H1 (cell line): ENCODE measurements at regions not wholly inside any gene's neighbourhood (a gene's known extent, or its start where the extent isn't known, plus 50 kb on each side); places are given as distances from the start of the nearest gene placed in this dataset.

Experiments
- CTCF ChIA-PET: fragments of 300-600 bp; sonication (Branson Sonifier 250); formaldehyde crosslinking; loops from one replicate; lab custom pipeline; 2021; ENCODE audit not compliant: partially characterized antibody; lab: Charles Lee
- POLR2A ChIA-PET: fragments of 300-600 bp; sonication (Branson Sonifier 250); formaldehyde crosslinking; loops from one replicate; lab custom pipeline; 2021; ENCODE audit warnings: inconsistent platforms; ENCODE audit not compliant: partially characterized antibody; lab: Charles Lee
- DNase-seq, 2 experiments: peaks; one replicate each; pipeline versions ENCODE4 v3.0.0 to v3.0.0-alpha.2; 2010 to 2022; ENCODE audit warnings: low spot score in 2 of 2, low read depth in 1 of 2, mixed read lengths in 1 of 2
- FAIRE-seq: peaks from 2 replicates; lab custom pipeline; 2011; peaks lifted over from hg19 to GRCh38; lab: Jason Lieb, UNC
- H2AFZ ChIP-seq: 2 replicates; pipeline ENCODE4 v1.8.1; 2012; ENCODE audit warnings: low read length, inconsistent platforms
- H2AK5ac ChIP-seq: 2 replicates; pipeline ENCODE4 v1.6.1; 2013; ENCODE audit warnings: low read depth, low read length
- H2BK120ac ChIP-seq: replicated peaks from 2 replicates; pipeline ENCODE3; 2013; ENCODE audit warnings: low read depth, low read length, inconsistent platforms
- H2BK12ac ChIP-seq: 2 replicates; pipeline ENCODE4 v1.6.1; 2013; ENCODE audit warnings: low read depth, low read length
- H2BK15ac ChIP-seq: 2 replicates; pipeline ENCODE4 v1.6.1; 2013; ENCODE audit warnings: low read length
- H2BK20ac ChIP-seq: 2 replicates; pipeline ENCODE4 v1.6.1; 2013; ENCODE audit warnings: low read length
- H2BK5ac ChIP-seq: 2 replicates; pipeline ENCODE4 v1.6.1; 2013; ENCODE audit warnings: low read depth, low read length
- H3K14ac ChIP-seq: 2 replicates; pipeline ENCODE4 v1.6.1; 2013; ENCODE audit warnings: inconsistent platforms; ENCODE audit not compliant: insufficient read length
- H3K18ac ChIP-seq: 2 replicates; pipeline ENCODE4 v1.6.1; 2013; ENCODE audit warnings: low read length; ENCODE audit errors: extremely low read depth
- H3K23ac ChIP-seq: 2 replicates; pipeline ENCODE4 v1.6.1; 2013; ENCODE audit warnings: inconsistent platforms; ENCODE audit not compliant: insufficient read length
- H3K23me2 ChIP-seq: 2 replicates; pipeline ENCODE4 v1.6.1; 2013; ENCODE audit warnings: low read depth, low read length
- H3K27ac ChIP-seq: 2 replicates; pipeline ENCODE4 v1.6.1; 2011; ENCODE audit warnings: low read depth, low read length, inconsistent platforms
- H3K27me3 ChIP-seq, 4 experiments: replicated peaks in 1 of 4; 1 replicate in 1 of 4; 2 replicates in 3 of 4; pipeline versions ENCODE4 v1.6.1 to v1.8.1; 2011 to 2013; ENCODE audit warnings: low read length in 3 of 4, mild to moderate bottlenecking in 3 of 4, inconsistent platforms in 2 of 4, mixed read lengths in 2 of 4, moderate library complexity in 1 of 4; ENCODE audit not compliant: control insufficient read depth in 3 of 4, insufficient read depth in 3 of 4; ENCODE audit errors: extremely low read depth in 1 of 4
- H3K36me3 ChIP-seq, 4 experiments: 2 replicates each; pipeline versions ENCODE4 v1.6.1 to v1.8.1; 2011 to 2013; ENCODE audit warnings: mild to moderate bottlenecking in 4 of 4, low read length in 3 of 4, moderate library complexity in 2 of 4, control low read depth in 1 of 4, inconsistent platforms in 1 of 4; ENCODE audit not compliant: insufficient read depth in 4 of 4, control insufficient read depth in 2 of 4
- H3K4ac ChIP-seq: replicated peaks from 2 replicates; pipeline ENCODE3; 2013; ENCODE audit warnings: low read length, low read depth, mixed read lengths, inconsistent platforms; ENCODE audit not compliant: insufficient read length
- H3K4me1 ChIP-seq, 4 experiments: replicated peaks in 1 of 4; 1 replicate in 1 of 4; 2 replicates in 3 of 4; pipeline versions ENCODE4 v1.6.1 to v1.8.1; 2011 to 2013; ENCODE audit warnings: low read length in 3 of 4, inconsistent platforms in 2 of 4, mixed read lengths in 1 of 4; ENCODE audit not compliant: insufficient read depth in 4 of 4, control insufficient read depth in 3 of 4
- H3K4me2 ChIP-seq, 2 experiments: 2 replicates each; pipeline versions ENCODE4 v1.6.1 to v1.8.1; 2011 to 2013; ENCODE audit warnings: low read depth in 2 of 2, low read length in 2 of 2, control low read depth in 1 of 2, inconsistent platforms in 1 of 2, mild to moderate bottlenecking in 1 of 2; ENCODE audit not compliant: insufficient read depth in 1 of 2
- H3K4me3 ChIP-seq, 4 experiments: fragments of 200-600, 300-600 bp in 1 of 4; sonication (generic), shearing (Covaris generic), sonication (Bioruptor Twin) in 1 of 4; 2 replicates each; pipeline versions ENCODE4 v1.5.1 to v1.8.1; 2011 to 2016; ENCODE audit warnings: low read length in 4 of 4, low read depth in 3 of 4, control low read depth in 2 of 4, inconsistent platforms in 2 of 4, mild to moderate bottlenecking in 2 of 4, mixed read lengths in 1 of 4, moderate library complexity in 1 of 4; ENCODE audit not compliant: insufficient read depth in 2 of 4; ENCODE audit errors: extremely low read depth in 1 of 4
- H3K56ac ChIP-seq: replicated peaks from 2 replicates; pipeline ENCODE3; 2013; ENCODE audit warnings: low read depth, mild to moderate bottlenecking, mixed read lengths, low read length, inconsistent platforms; ENCODE audit not compliant: insufficient read length
- H3K79me1 ChIP-seq: 2 replicates; pipeline ENCODE4 v1.6.1; 2013; ENCODE audit warnings: low read depth, low read length, control low read depth
- H3K79me2 ChIP-seq, 2 experiments: 2 replicates each; pipeline versions ENCODE4 v1.6.1 to v1.8.1; 2012 to 2013; ENCODE audit warnings: low read length in 2 of 2, mild to moderate bottlenecking in 2 of 2, inconsistent platforms in 1 of 2; ENCODE audit not compliant: insufficient read depth in 2 of 2, control insufficient read depth in 1 of 2
- H3K9ac ChIP-seq, 4 experiments: replicated peaks in 1 of 4; 1 replicate in 1 of 4; 2 replicates in 3 of 4; pipeline versions ENCODE4 v1.6.1 to v1.8.1; 2011 to 2013; ENCODE audit warnings: low read depth in 3 of 4, low read length in 3 of 4, control low read depth in 2 of 4, mild to moderate bottlenecking in 2 of 4, moderate library complexity in 2 of 4, inconsistent platforms in 1 of 4; ENCODE audit errors: extremely low read depth in 1 of 4
- H3K9me3 ChIP-seq, 2 experiments: 2 replicates each; pipeline versions ENCODE4 v1.6.1 to v1.8.1; 2012 to 2013; ENCODE audit warnings: mild to moderate bottlenecking in 2 of 2, moderate library complexity in 2 of 2, control low read depth in 1 of 2, inconsistent platforms in 1 of 2, low read depth in 1 of 2, low read length in 1 of 2, mixed read lengths in 1 of 2; ENCODE audit not compliant: insufficient read depth in 2 of 2
- H4K20me1 ChIP-seq, 2 experiments: replicated peaks in 1 of 2; 2 replicates each; pipeline versions ENCODE3 to v1.8.1; 2011 to 2013; ENCODE audit warnings: inconsistent platforms in 2 of 2, low read length in 2 of 2, mild to moderate bottlenecking in 1 of 2; ENCODE audit not compliant: insufficient read depth in 2 of 2, control insufficient read depth in 1 of 2
- H4K5ac ChIP-seq: 2 replicates; pipeline ENCODE4 v1.6.1; 2013; ENCODE audit warnings: low read length, low read depth, mixed read lengths, inconsistent platforms; ENCODE audit not compliant: insufficient read length
- H4K8ac ChIP-seq: 2 replicates; pipeline ENCODE4 v1.8.0; 2013; ENCODE audit warnings: mild to moderate bottlenecking, moderate library complexity, low read length, inconsistent platforms; ENCODE audit not compliant: insufficient read depth; ENCODE audit errors: extremely low read depth
- H4K91ac ChIP-seq: replicated peaks from 2 replicates; pipeline ENCODE3; 2013; ENCODE audit warnings: low read length, mixed read lengths, inconsistent platforms; ENCODE audit not compliant: insufficient read length
- SRF ChIP-seq: IDR thresholded peaks from 2 replicates; pipeline ENCODE4 v1.6.1; 2011; ENCODE audit warnings: mild to moderate bottlenecking, low read depth, low read length, moderate library complexity
- WGBS, 2 experiments: shearing (Covaris generic) in 1 of 2; methylation state at CpG; one replicate each; pipeline versions ENCODE4 v1.1.6 to v1.1.7; 2013 to 2015; ENCODE audit warnings: low lambda C conversion rate in 2 of 2, mixed read lengths in 2 of 2, inconsistent platforms in 1 of 2, low coverage in 1 of 2, missing lambda C conversion rate in 1 of 2; ENCODE audit not compliant: insufficient replicate concordance in 2 of 2, insufficient coverage in 1 of 2, insufficient read length in 1 of 2; ENCODE audit errors: extremely low coverage in 1 of 2, missing lambda C conversion rate in 1 of 2; 5-methylcytosine and 5-hydroxymethylcytosine counted together

DNA sequence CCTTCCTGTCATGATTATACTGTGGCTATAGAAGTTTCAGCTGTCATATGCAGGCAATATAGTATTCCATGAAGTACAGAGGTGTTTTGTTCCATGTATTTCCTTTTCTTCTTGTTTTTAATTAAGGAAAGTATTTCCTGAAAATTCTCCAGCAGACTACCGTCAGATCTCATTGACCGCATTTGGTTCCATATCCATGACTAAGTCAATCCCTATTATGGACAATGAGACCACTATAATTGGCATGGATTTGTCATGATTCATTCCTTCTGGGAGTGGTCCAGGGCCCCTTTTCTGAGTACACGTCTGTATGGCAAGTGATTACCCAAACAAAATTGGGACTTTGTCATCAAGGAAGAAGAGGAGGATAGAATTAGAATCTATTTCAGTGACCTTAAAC is 283.2 kb upstream of the CLINT1 start:
- Histone ChIP-seq H4K8ac (no peak overlapping the region), H3K27me3 (no peaks in the 10 kb centered on the region), H3K18ac (no peak overlapping the region), H2BK15ac (no peak overlapping the region), H3K4ac (no peak overlapping the region), H3K23me2 (no peaks in the 10 kb centered on the region), H3K79me1 (no peaks in the 10 kb centered on the region), H2BK20ac (no peak overlapping the region), H2BK120ac (no peak overlapping the region), H4K20me1 (no peaks in the 10 kb centered on the region), H4K91ac (no peak overlapping the region), H3K9me3 (no peaks in the 10 kb centered on the region), H2AFZ (no peak overlapping the region), H3K4me3 (no peak overlapping the region), H4K5ac (no peak overlapping the region), H3K9ac (no peak overlapping the region), H2BK12ac (no peak overlapping the region), H3K36me3 (no peaks in the 10 kb centered on the region), H3K4me2 (no peak overlapping the region), H3K14ac (no peak overlapping the region), H2AK5ac (no peak overlapping the region), H3K27ac (no peak overlapping the region), H3K56ac (no peak overlapping the region), H3K23ac (no peak overlapping the region), H3K4me1 (no peaks in the 10 kb centered on the region), H2BK5ac (no peak overlapping the region), H3K79me2 (no peaks in the 10 kb centered on the region)
- ChIA-PET CTCF (no interaction called here), POLR2A (no interaction called here)
- 90% methylated on average over 3 of the region's 3 CpGs; no CpG with 5 or more reads in 1 of the 2 experiments for WGBS, 2 experiments
- FAIRE-seq (no peak), DNase-seq (no peak)
- TF ChIP-seq SRF = no peak
